Activated CD4-positive, alpha-beta T cell treated with anti-CD3 and anti-CD28 coated beads, Interleukin-2, Interleukin-6, amounts not matched to agents 100 ng/mL and 50 ng/mL, durations not matched to agents 16 hours and 8 hours (primary cell): ENCODE measurements at regions not wholly inside any gene's neighbourhood (a gene's known extent, or its start where the extent isn't known, plus 50 kb on each side); places are given as distances from the start of the nearest gene placed in this dataset.

ENCODE experiments used
- DNase-seq: peaks from one replicate; pipeline ENCODE4 v3.0.0-alpha.2; 2020

DNA sequence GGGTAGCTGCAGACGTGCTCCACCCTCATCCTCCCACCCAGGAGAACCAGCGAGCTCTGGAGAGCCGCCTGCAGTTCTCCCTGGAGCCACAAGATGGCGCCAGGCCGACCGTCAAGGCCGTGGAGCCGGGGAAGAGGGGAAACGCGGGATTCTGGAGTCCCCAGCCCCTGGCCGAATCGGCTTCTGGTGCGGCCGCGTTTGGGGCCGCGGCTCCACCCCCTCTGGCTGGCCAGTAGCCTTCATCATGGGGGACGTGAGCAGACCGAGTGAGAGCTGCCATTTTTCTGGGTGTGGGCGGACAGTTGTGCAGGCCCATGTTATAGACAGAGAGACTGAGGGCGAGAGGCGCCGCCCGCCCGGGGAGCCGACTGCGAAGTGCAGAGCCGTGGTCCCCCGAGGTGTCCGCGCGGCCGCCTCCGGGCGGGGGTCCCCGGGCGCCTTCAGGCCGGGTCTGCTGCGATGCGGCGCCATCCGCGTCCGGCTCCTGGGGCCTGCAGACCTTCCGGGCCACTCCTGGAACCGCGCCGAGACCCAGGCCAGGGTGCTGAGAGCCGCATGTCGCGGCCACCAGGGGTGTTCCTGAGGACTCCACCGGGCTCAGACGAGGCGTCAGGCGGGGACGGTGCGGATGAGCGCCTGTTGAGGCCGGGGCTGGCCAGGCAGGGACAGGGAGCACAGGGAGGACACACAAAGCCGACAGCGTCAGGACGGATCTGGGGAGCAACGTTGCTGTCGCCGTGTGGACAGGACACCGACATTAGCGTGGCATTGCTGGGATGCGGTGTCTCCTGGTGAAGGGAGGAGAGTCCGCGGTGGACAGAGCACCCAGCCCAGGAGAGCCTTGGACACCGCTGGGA is 418.2 kb upstream of the HS6ST1 start:
- DNase-seq = peak; percentile 78

- no peak for DNase-seq
These were observed 418.8 kb upstream of the HS6ST1 start for GRCh38 chr2:128737546-128737826.

GRCh38 chr2:128738446-128739110 is 419.9 kb upstream of the HS6ST1 start:
- DNase-seq = no peak

- DNase-seq = no peak
These were observed 423.8 kb upstream of the HS6ST1 start for GRCh38 chr2:128742467-128742866.

- no peak for DNase-seq
These were observed 427.3 kb upstream of the HS6ST1 start for GRCh38 chr2:128745946-128746345.

DNA sequence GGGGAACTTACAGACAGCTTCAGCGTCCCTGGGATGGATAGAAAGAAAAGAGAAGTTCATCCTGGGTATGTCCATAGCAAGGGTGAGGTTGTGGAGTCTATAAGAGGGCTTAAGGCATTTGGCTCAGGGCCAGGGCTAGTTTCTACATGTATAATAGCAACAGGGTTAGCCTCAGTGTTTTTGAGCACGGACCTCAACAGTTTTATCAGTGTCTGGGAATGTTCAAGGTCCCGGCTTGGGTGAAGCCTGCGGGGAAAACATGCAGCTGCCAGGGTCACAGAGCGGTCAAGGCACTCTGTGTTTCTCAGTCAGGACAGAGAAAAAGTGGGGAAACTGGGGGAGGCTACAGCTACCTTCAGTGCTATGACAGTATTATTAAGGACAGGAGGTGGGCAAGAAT is 427.7 kb upstream of the HS6ST1 start:
- no peak for DNase-seq

DNA sequence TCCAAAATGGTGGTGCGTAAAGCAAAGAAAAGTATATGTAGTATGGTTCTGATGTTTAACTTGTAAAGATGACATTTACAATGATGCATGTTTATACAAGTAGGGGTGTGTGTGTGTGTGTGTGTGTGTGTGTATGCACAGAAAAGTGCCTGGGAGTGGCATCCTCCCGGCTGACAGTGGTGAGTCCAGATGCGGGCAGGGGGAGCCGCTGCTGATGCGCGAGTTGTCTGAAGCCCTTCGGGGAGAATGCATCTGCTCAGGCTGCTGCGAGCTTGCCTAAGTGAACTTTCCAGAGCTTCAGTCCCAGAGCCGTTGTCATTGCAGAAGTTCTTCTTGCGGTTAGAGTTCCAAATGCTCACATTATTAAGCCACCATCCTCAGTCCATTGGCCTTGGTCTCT is 429.7 kb upstream of the HS6ST1 start:
- no peak for DNase-seq

GRCh38 chr2:128748835-128749605 is 430.4 kb upstream of the HS6ST1 start:
- no peak for DNase-seq

DNA sequence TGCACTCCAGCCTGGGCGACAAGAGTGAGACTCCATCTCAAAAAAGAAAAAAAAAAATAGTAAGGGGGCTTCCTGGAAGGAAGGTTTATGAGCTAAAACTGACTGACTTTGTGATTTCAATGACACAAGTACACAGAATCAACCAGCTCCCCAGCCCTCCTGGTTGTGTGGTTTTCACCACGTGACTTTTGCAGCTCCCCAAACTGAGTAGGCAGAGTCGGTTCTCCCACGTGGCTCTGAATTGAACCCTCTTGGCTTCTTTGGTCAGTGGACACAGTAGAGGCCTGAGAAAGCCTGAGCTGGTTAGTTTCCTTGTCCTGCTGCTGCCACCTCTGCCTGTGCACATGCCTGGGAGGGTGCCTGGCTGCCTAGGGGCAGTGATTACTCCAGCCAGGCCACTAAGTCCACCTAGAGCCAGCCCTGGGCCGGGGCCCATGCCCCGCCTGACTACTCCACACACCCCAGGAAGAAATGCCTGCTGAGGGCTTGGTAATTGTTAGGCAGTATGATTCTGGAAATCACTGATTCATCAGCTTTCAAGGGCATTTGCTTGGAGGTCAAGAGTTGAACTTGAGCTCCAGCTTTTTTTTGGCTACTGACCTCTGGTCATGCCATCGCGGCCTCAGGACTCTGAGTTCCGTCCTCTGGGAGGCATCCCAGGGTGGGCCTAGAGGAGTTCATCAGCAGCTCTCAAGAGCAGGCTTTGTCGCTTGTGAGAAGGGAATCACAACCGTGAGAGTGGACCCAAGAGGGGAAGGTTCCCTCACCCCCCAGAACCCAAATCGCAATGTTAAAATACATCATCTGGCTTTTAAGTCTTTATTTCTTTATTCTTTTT is 431.9 kb upstream of the HS6ST1 start:
- no peak for DNase-seq

- no peak for DNase-seq
These were observed 433.1 kb upstream of the HS6ST1 start for GRCh38 chr2:128751746-128752145.

- no peak for DNase-seq
These were observed 434.1 kb upstream of the HS6ST1 start for GRCh38 chr2:128752691-128753263.

DNA sequence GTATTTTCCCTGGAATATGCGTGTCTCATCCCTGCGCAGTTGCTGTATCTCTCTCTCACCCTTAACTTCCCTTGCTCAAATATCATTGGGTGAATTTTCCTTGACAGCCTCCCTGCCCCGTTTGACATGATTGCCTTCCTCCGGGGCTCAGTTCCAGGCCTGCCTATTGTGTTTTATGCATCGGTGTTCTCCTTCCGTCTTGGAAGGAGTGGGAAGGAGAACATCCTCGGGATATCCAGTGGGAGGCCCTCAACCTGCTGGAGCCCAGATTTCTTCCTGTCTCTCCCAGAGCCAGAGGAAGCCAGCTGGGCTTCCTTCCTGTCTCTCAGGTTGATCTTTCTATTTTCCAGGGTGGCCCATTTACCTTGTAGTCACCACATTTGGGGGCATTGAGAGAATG is 434.7 kb upstream of the HS6ST1 start:
- no peak for DNase-seq

- DNase-seq = no peak
These were observed 435.1 kb upstream of the HS6ST1 start for GRCh38 chr2:128753800-128754199.

GRCh38 chr2:128754246-128754724 is 435.6 kb upstream of the HS6ST1 start:
- DNase-seq = peak; percentile 21

- no peak for DNase-seq
These were observed 437.2 kb upstream of the HS6ST1 start for GRCh38 chr2:128755695-128756364.

DNA sequence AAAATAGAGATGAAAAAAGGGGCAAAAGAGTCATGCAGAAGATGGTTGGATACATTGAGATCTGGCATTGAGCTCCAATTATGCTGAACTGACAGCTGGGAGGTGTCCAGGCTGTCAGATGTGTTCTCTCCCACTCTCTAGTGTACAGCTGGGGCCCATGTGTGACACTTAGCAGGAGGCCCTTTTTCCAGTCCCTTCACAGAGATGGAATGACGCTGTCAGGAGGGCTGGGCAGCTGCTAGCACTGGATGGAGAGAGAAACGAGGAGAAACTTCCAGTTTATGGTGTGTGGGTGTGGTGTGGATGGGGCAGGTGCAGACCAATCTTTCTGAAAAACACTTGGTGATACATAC is 437.7 kb upstream of the HS6ST1 start:
- DNase-seq = no peak

- DNase-seq = no peak
These were observed 447.1 kb upstream of the HS6ST1 start for GRCh38 chr2:128765811-128766210.

DNA sequence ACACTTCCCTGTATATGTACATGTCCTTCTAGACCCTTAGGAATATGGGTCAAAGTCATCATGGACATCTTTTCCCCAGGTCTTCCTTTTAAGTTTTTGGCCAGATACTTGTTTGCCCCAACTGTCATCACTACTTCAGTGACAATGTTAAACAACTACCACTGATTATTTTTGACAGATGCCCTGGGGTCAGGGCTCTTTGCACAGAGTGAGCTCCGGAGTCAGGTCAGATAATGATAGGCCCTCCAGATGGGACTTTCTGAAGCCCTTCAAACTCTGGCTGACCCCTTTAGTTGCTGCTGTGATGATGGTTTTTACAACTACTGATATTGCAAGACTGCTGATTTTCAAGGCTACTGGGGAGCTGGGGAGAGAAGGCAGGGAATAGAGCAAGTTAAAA is 449.4 kb upstream of the HS6ST1 start:
- DNase-seq = no peak

DNA sequence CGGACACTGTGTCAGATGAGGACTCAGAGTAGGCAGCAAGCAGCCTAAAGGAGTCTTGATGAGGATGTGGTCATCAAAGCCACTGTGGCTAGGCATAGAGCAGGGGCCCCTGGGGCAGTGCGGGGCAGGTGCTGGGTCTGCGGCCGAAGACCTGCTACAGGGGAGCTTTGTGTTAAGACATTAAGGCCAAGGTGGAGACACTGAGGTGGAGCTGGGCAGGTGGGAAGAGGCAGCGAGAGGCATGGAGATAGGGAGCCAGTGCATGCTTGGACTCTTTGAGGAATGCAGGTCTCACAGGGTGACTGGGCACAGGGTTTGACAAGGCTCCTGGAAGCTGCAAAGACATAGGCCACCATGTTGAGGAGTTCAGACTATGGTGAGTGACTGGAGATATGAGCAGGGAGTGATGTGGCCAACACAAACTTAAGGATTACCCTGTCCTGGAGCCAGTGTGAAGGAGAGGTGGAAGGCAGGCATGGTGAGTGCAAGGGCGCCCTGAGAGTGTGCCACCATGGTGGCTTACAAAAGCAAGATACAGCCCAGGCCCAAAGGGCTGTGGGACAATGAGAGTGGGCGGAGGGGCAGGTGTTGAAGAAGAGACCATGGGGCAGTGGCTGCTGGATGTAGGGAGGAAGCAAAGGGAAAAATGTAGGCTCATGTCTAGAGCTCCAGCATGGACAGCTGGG is 450.9 kb upstream of the HS6ST1 start:
- DNase-seq = no peak

DNA sequence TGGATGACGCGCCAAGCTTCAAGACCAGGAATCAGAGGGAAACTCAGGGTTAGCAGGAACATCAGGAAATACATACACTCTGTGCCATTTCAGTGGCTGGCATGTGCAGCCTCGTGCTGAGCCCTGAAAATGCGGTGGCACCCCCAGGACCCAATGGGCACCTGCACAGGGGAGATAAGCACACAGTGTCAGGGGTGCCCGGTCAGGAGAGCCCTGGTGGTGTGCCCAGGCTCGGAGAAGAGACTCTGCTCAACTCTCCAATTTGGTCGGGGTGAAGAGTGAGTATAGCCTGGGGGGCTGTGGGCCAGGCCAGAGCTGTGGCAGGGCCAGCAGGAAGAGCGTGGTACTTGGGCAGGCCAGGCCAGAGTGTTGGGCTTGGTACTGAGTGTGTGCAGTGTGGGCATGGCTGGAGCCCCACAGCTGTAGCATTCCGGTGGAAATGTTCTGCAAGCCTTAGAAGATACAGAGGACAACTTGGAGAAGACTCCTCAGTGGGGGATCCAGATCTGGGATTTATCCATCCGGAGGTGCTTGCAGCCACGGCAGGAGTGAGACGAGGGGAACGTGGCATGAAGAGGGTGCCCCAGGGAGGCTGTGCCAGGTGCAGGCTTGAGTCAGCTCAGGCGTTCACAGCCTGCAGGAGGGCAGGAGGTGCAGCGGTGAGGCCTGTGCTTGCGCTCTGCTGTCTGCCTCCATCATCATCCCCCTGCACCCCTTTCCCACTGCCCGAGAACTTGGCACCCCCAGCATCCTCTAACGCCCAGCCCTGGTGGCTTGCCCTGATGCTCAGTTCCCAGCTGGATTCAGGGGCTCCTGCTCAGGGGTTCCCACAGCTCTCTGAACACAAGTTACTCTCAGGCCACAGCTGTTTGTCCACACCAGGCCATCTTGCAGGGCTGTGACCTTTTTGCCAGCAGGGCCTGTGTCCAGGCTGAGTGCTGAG is 451.7 kb upstream of the HS6ST1 start:
- DNase-seq = no peak
